GM12878 (cell line): ENCODE measurements at regions not wholly inside any gene's neighbourhood (a gene's known extent, or its start where the extent isn't known, plus 50 kb on each side); places are given as distances from the start of the nearest gene placed in this dataset.

Experiments used
- ATAC-seq: fragments of 200-7000 bp; cut with Tn5 transposase; 3 replicates; pipeline ENCODE4 v1.9.1; 2020; ENCODE audit warnings: mild to moderate bottlenecking, moderate library complexity
- BruUV-seq: library from RNA; stranded (reverse); fragments of 400-500 nt; replicated peaks from 2 replicates; lab custom pipeline; 2021; lab: Mats Ljungman, UMichigan
- CTCF ChIA-PET: fragments of 300-600 bp; sonication (Branson Sonifier 250); formaldehyde crosslinking; extraction: SDS; loops from one replicate; lab custom pipeline; 2021; ENCODE audit warnings: inconsistent platforms; lab: Yijun Ruan, JAX
- POLR2A ChIA-PET: fragments of 350-600 bp; formaldehyde crosslinking; extraction: SDS; loops from one replicate; lab custom pipeline; 2021; ENCODE audit warnings: inconsistent platforms; lab: Charles Lee
- RAD21 ChIA-PET: fragments of 300-600 bp; sonication (Branson Sonifier 250); formaldehyde crosslinking; loops from one replicate; lab custom pipeline; 2023; ENCODE audit warnings: antibody characterized with exemption; ENCODE audit not compliant: unreplicated experiment; lab: Charles Lee
- SMC1A ChIA-PET: fragments of 300-600 bp; sonication (Branson Sonifier 250); formaldehyde crosslinking; loops from one replicate; lab custom pipeline; 2023; ENCODE audit not compliant: unreplicated experiment, uncharacterized antibody; lab: Charles Lee
- DNase-seq: peaks from one replicate; pipeline ENCODE4 v3.0.0-alpha.2; 2011; ENCODE audit warnings: low read depth, low spot score
- FAIRE-seq: peaks from 3 replicates; lab custom pipeline; 2011; peaks lifted over from hg19 to GRCh38; lab: Jason Lieb, UNC
- H2AFZ ChIP-seq: 2 replicates; pipeline ENCODE4 v1.6.0; 2011; ENCODE audit warnings: low read depth, low read length, control low read depth; ENCODE audit not compliant: control insufficient read depth
- H3K27ac ChIP-seq: 2 replicates; pipeline ENCODE4 v1.5.1; 2011; ENCODE audit warnings: control low read depth; ENCODE audit not compliant: control insufficient read depth, insufficient read depth
- H3K27me3 ChIP-seq, 2 experiments: replicated peaks in 1 of 2; 2 replicates each; pipeline versions ENCODE4 v1.6.0 to v1.6.1; 2011; ENCODE audit warnings: low read length in 1 of 2; ENCODE audit not compliant: control insufficient read depth in 2 of 2, insufficient read depth in 2 of 2
- H3K36me3 ChIP-seq, 2 experiments: 2 replicates each; pipeline ENCODE4 v1.5.1; 2011; ENCODE audit warnings: low read length in 1 of 2; ENCODE audit not compliant: control insufficient read depth in 2 of 2, insufficient read depth in 2 of 2
- H3K4me1 ChIP-seq: 2 replicates; pipeline ENCODE4 v1.6.1; 2011; ENCODE audit warnings: mild to moderate bottlenecking, low read length, moderate library complexity, mixed read lengths; ENCODE audit not compliant: control insufficient read depth, insufficient read depth
- H3K4me2 ChIP-seq: 2 replicates; pipeline ENCODE4 v1.6.0; 2011; ENCODE audit warnings: control low read depth; ENCODE audit not compliant: control insufficient read depth, insufficient read depth
- H3K4me3 ChIP-seq: fragments of 200-600 bp; sonication (generic); 2 replicates; pipeline ENCODE4 v1.5.1; 2016
- H3K79me2 ChIP-seq: 2 replicates; pipeline ENCODE4 v1.6.0; 2011; ENCODE audit warnings: low read length; ENCODE audit not compliant: control insufficient read depth, insufficient read depth
- H3K9ac ChIP-seq: 2 replicates; pipeline ENCODE4 v1.8.0; 2011; ENCODE audit warnings: low read length, control low read depth, mixed read lengths; ENCODE audit not compliant: control insufficient read depth, insufficient read depth
- H3K9me3 ChIP-seq: replicated peaks from 3 replicates; pipeline ENCODE4 v1.5.1; 2011; ENCODE audit warnings: mild to moderate bottlenecking, low read length; ENCODE audit not compliant: control insufficient read depth, insufficient read depth
- H4K20me1 ChIP-seq: 2 replicates; pipeline ENCODE4 v1.6.0; 2011; ENCODE audit not compliant: control insufficient read depth, insufficient read depth
- CEBPZ ChIP-seq: fragments of 150-350 bp; IDR thresholded peaks from 2 replicates; pipeline ENCODE4 v1.6.1; 2016; ENCODE audit warnings: low read depth, low read length
- E2F4 ChIP-seq: IDR thresholded peaks from 2 replicates; pipeline ENCODE4 v1.6.1; 2012; ENCODE audit warnings: low read depth, low read length, improper control_type of control experiment
- E2F8 ChIP-seq: fragments of 450-650 bp; IDR thresholded peaks from 2 replicates; pipeline ENCODE4 v1.6.1; 2018; ENCODE audit warnings: mild to moderate bottlenecking, low read depth, moderate library complexity; ENCODE audit not compliant: partially characterized antibody
- ESRRA ChIP-seq: IDR thresholded peaks from 2 replicates; pipeline ENCODE4 v1.6.1; 2012; ENCODE audit warnings: mild to moderate bottlenecking, low read length, improper control_type of control experiment
- HDGF ChIP-seq: fragments of 450-650 bp; IDR thresholded peaks from 2 replicates; pipeline ENCODE4 v1.6.1; 2016; ENCODE audit warnings: antibody characterized with exemption
- KLF5 ChIP-seq: fragments of 450-650 bp; IDR thresholded peaks from 2 replicates; pipeline ENCODE4 v1.6.1; 2014; ENCODE audit warnings: mild to moderate bottlenecking; ENCODE audit not compliant: partially characterized antibody
- LARP7 ChIP-seq: fragments of 450-650 bp; IDR thresholded peaks from 2 replicates; pipeline ENCODE4 v1.6.1; 2017; ENCODE audit warnings: mild to moderate bottlenecking
- SIN3A ChIP-seq: IDR thresholded peaks from 2 replicates; pipeline ENCODE4 v1.6.1; 2012; ENCODE audit warnings: low read depth, low read length, improper control_type of control experiment
- TBL1XR1 ChIP-seq: IDR thresholded peaks from 2 replicates; pipeline ENCODE4 v1.6.1; 2012; ENCODE audit warnings: low read depth, low read length, improper control_type of control experiment
- TCF3 ChIP-seq: IDR thresholded peaks from 2 replicates; pipeline ENCODE4 v1.6.1; 2012; ENCODE audit warnings: low read depth, mild to moderate bottlenecking, low read length, borderline replicate concordance; ENCODE audit not compliant: insufficient read depth
- USF2 ChIP-seq: IDR thresholded peaks from 2 replicates; pipeline ENCODE4 v1.6.1; 2011; ENCODE audit warnings: low read depth, low read length, improper control_type of control experiment, borderline replicate concordance
- WGBS: methylation state at CpG from one replicate; pipeline ENCODE4 v1.1.6; 2016; ENCODE audit warnings: low lambda C conversion rate; ENCODE audit not compliant: insufficient replicate concordance, insufficient coverage; ENCODE audit errors: missing lambda C conversion rate; 5-methylcytosine and 5-hydroxymethylcytosine counted together
- in situ Hi-C: fragments of 300-500 bp; cut with MboI; formaldehyde crosslinking; loops from 9 replicates; pipeline ENCODE4 v1.14.3; 2018; ENCODE audit warnings: mixed read lengths
- intact Hi-C: fragments of 100-400 bp; cut with micrococcal nuclease; formaldehyde crosslinking; loops from one replicate; pipeline ENCODE4 v1.14.2; 2022; ENCODE audit not compliant: unreplicated experiment

- no peaks in the 10 kb centered on the region for H4K20me1 ChIP-seq
- TF ChIP-seq E2F8 (no peak), LARP7 (no peak), E2F4 (no peak), TBL1XR1 (no peak), USF2 (no peak), KLF5 (no peak), ESRRA (no peak), TCF3 (no peak), CEBPZ (no peak), HDGF (no peak), SIN3A (no peak)
- TF ChIP-seq, all 136 proteins: peak for 0
- no peak overlapping the region for H2AFZ ChIP-seq
- no peaks in the 10 kb centered on the region for H3K79me2 ChIP-seq
- ATAC-seq: no peak
- CTCF ChIA-PET: interaction anchor here (1.0 kb wide), 1 partner anchor 8 kb away, joined by 3 read pairs; no protein-coding TSS in a partner anchor
- intact Hi-C loops (no loop called here), in situ Hi-C loops (loop anchor here (5.0 kb wide), 1 partner anchor 50 kb away; no protein-coding TSS in a partner anchor)
- H3K9me3 ChIP-seq: no peaks in the 10 kb centered on the region
- no peak for FAIRE-seq
- no TSS peak for BruUV-seq
- POLR2A ChIA-PET: no interaction called here
- no peak overlapping the region for H3K4me3 ChIP-seq
- no peaks in the 10 kb centered on the region for H3K27me3 ChIP-seq
- H3K4me2 ChIP-seq: no peak overlapping the region
- H3K27ac ChIP-seq: no peak overlapping the region
- no peaks in the 10 kb centered on the region for H3K36me3 ChIP-seq
- 50% methylated on average over 1 of the region's 1 CpG for WGBS
- RAD21 ChIA-PET: no interaction called here
- no peak for DNase-seq
- SMC1A ChIA-PET: interaction anchor here (0.5 to 1.0 kb wide), 2 partner anchors 9 to 89 kb away, joined by 3 read pairs; no protein-coding TSS in a partner anchor
- H3K9ac ChIP-seq: no peak overlapping the region
- peaks cover 4% of the 10 kb centered on the region for H3K4me1 ChIP-seq
Observed at GRCh38 chr20:39356908-39357307, 394.8 kb downstream of the DHX35 start.
